ENCODE measurements at regions not wholly inside any gene's neighbourhood (a gene's known extent, or its start where the extent isn't known, plus 50 kb on each side); places are given as distances from the start of the nearest gene placed in this dataset.

- no peaks in the 10 kb centered on the region for H3K79me2 ChIP-seq (ENCODE audit: insufficient read depth, low read length)
- no peaks in the 10 kb centered on the region for H3K4me1 Mint-ChIP-seq
- H3K23me2 ChIP-seq (ENCODE audit: insufficient read length, low read depth, low read length, poor library complexity, severe bottlenecking): no peaks in the 10 kb centered on the region
- H3K27ac Mint-ChIP-seq: no peak overlapping the region
- no peak overlapping the region for H2BK120ac ChIP-seq (ENCODE audit: low read depth, low read length, poor library complexity, severe bottlenecking)
- H3K9ac ChIP-seq (ENCODE audit: extremely low read depth, insufficient read length, low read length): no peak overlapping the region
- no peak overlapping the region for H3K18ac ChIP-seq (ENCODE audit: insufficient read length, low read depth, low read length)
- no peak overlapping the region for H4K91ac ChIP-seq (ENCODE audit: insufficient read length, low read depth, low read length)
- no peaks in the 10 kb centered on the region for H3K27me3 ChIP-seq (ENCODE audit: insufficient read depth, low read length)
- H3K56ac ChIP-seq (ENCODE audit: insufficient read length, low read depth, low read length): no peak overlapping the region
- no peaks in the 10 kb centered on the region for H3K27me3 Mint-ChIP-seq (ENCODE audit: low read depth)
- no peak overlapping the region for H3K4me3 Mint-ChIP-seq
- no CpG with 5 or more reads among the region's 4 CpGs for WGBS (ENCODE audit: extremely low coverage, insufficient read length, low lambda C conversion rate)
- H3K14ac ChIP-seq (ENCODE audit: insufficient read depth, low read length): no peak overlapping the region
- H3K23ac ChIP-seq (ENCODE audit: insufficient read length, low read depth, low read length): no peak overlapping the region
- H2BK5ac ChIP-seq (ENCODE audit: insufficient read length, low read length): no peak overlapping the region
- no peaks in the 10 kb centered on the region for H4K20me1 ChIP-seq (ENCODE audit: control insufficient read depth, insufficient read depth, insufficient read length)
- H2BK15ac ChIP-seq (ENCODE audit: low read depth, low read length): no peak overlapping the region
- no peak overlapping the region for H3K4me2 ChIP-seq (ENCODE audit: insufficient read depth, insufficient read length, low read length)
- no peak overlapping the region for H3K27ac ChIP-seq (ENCODE audit: insufficient read length, low read depth, low read length)
- no peak for TF ChIP-seq CTCF (conservative IDR thresholded peaks at IDR 0.05)
- no peak overlapping the region for H3K4ac ChIP-seq (ENCODE audit: low read depth, low read length)
- H3K9me3 ChIP-seq (ENCODE audit: control insufficient read depth, low read depth, low read length): no peaks in the 10 kb centered on the region
- no peak overlapping the region for H2AFZ ChIP-seq (ENCODE audit: low read length)
- H4K5ac ChIP-seq (ENCODE audit: insufficient read length, low read depth, low read length): no peak overlapping the region
- H3K36me3 Mint-ChIP-seq (ENCODE audit: insufficient read depth in 1 of 3, low read depth in 3 of 3): no peaks in the 10 kb centered on the region; a peak in 1 of 7 replicates
- no peak overlapping the region for H4K8ac ChIP-seq (replicated peaks; ENCODE audit: insufficient read length, low read depth, low read length)
- H3T11ph ChIP-seq (ENCODE audit: low read length): no peak overlapping the region
- no peak overlapping the region for H2BK12ac ChIP-seq (ENCODE audit: insufficient read length, low read depth, low read length)
- H2AK5ac ChIP-seq (ENCODE audit: insufficient read length, low read length): no peak overlapping the region
- no peaks in the 10 kb centered on the region for H3K9me3 Mint-ChIP-seq
- H2BK20ac ChIP-seq (ENCODE audit: low read depth, low read length, poor library complexity, severe bottlenecking): no peak overlapping the region
- no peak for DNase-seq
- H3K4me1 ChIP-seq (ENCODE audit: insufficient read depth, low read length): no peaks in the 10 kb centered on the region
- no peaks in the 10 kb centered on the region for H3K79me1 ChIP-seq (ENCODE audit: insufficient read depth, low read depth, low read length, poor library complexity, severe bottlenecking)
Measured at GRCh38 chr2:107364361-107364950, 462.2 kb upstream of the RGPD4 start.

All from H9 (cell line).